GM18502 (cell line): ENCODE measurements at regions not wholly inside any gene's neighbourhood (a gene's known extent, or its start where the extent isn't known, plus 50 kb on each side); places are given as distances from the start of the nearest gene placed in this dataset.

Experiments
- ATAC-seq: cut with Tn5 transposase; IDR thresholded peaks from one replicate; pipeline ENCODE4 v1.9.1; 2021; ENCODE audit warnings: mild to moderate bottlenecking; ENCODE audit not compliant: unreplicated experiment, poor library complexity

DNA sequence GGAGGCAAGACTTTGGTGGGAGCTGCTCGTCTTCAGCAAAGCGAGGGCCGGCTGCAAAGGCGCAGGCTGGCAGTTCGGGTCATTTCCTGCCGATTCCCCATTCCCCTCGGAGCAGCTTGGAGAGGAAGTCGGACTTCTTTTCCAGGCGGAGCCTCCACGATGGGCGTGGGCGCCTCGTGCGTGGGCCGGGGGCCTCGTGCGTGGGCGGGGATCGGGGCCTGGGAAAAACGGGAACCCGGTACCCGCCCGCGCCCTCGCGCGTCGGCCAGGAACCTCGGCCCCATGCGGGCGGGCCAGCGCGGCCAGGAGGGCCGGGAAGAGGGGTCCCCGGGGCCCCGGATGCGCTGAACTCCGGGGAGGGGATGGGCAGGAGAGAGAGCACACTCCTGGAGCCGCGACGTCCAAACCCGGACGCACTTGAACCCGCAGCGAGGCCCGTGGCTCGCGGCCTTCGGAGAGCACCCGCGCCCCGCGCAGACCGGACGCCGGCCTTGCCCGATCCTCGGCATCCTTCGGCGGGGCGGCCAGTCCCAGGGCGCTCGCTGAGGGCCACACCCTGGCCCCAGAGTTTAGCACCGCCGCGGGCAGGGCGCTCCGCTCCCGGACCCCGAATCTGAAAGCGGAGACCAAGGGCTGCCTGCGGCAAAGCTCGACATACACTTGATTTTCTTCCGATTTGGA, 368.4 kb downstream of the MTX2 start:
- peak; percentile 49 for ATAC-seq

DNA sequence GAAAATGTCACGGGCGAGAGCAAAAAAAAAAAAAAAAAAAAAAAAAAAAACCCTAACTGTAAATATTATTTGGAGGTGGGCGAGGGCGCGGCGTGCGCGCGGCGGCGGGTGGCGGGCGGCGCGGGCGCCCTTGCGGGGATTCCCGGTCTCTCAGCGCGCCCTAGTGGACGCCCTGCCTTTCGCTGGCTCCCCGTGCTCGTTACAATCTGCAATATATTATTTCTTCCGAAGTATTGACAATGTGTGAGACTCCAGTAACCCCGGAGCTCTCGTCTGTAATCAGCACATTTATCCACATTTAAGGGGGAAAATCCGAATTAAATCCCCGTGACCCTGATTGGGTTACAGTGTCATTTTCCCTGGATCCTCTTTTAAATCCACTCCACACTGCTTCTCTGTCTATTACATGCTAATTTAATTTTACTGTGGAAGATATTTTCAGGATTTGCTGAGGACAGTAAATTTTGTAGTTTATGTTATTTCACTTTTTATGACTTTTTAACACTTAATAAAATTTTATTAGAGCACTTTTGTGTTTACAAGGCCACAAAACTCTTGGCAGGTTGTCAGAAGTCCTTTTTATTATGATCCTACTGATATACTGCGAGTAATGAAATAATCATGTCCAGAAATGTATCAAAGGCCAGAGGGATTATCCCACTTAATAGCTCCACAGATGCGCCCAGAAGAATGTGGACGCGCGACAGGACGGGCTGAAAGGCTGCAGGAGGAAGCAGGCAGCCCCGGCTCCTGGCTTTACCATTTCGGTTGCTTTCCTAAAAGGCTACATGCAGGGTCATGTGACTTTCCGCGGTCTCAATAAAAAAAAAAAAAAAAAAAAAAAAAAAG, 369.1 kb downstream of the MTX2 start:
- ATAC-seq = peak; percentile 80

DNA sequence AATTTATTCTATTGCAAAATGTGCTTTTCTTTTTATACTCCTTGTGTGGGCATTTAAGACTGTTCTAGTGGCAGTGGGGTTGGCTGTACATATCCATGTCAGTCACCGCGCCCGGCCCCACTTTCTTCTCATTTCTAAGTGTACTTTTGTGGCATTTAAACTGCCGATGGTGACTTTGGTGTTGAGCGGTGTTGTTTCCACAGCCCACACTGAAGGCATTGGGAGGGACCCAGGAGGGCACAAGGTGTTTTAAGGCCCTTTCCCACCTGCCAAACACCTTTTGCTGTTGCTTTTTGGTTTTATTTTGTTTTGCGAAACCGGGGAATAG, 369.7 kb downstream of the MTX2 start:
- no peak for ATAC-seq

DNA sequence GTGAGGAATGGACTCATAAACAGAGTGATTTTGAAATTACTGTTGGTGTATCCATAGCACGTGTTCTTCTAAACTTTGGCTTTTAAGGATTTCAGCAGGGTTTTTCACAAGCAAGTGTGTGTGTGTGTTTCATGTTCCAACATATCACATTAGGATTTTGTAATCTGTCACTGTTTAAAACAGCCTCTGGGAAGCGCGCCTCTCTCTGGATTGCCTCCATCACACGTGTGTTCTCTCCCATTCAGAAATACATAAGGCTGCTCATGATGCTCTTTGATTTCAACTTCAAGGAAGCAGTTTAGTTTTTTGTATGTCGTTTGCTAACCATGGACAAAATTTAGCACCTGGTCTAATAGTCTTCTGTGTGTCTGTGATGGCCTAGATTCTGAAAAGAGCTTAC, 370.4 kb downstream of the MTX2 start:
- ATAC-seq = no peak

DNA sequence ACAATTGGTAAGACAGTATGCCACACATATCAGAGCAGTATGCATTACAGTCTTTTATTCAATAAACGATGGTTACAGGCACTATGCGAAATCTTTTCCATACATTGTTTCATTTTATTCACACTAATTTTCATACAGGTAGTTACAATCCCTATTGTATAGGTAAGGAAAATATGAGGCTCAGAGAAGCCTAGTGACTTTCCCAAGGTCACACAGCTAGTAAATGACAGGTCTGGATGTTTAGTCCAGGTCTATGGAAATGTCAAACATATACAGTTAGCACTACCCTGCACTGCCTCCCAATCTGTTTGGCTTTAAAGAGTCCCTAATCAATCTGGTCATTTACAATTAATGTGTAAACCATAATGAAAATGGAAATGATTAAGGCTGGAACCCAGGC, 372.2 kb downstream of the MTX2 start:
- ATAC-seq = no peak

DNA sequence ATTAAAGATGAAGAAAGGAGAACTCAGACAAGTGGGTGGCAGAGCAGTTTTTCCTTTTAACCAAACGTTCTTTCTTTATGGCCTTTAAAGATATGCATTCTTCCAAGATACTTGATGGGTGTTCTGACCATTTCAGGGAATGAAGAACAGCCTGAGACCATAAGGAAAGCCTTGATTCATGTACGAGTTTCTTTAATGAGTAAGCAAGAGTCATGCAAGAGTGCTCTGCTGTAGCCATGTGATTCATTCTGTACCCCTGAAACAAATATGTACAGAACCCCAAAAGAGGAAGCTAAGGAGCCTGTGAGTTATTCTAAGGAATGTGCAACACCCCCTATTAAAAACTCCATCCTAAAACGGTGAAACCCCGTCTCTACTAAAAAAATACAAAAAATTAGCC, 372.8 kb downstream of the MTX2 start:
- ATAC-seq = peak; percentile 69

DNA sequence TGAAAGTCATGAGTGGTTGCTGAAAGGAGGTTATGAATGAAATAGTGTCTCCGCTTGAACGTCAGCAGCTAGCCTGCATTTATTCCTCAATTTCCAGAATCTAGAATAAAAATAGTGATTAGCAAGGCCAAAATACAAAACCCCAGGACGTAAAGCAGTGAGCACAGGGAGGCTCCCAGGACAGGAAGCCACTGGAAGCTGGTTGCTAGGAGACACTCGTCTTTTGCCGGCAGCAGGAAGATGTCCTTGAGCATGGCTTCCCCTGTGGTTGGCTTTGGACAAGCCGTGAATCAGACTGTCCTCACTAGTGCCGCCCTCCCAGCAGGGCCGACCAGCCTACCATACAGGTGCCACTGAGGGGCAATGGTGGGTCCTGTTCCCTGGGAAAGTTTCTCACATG, 374.4 kb downstream of the MTX2 start:
- no peak for ATAC-seq

DNA sequence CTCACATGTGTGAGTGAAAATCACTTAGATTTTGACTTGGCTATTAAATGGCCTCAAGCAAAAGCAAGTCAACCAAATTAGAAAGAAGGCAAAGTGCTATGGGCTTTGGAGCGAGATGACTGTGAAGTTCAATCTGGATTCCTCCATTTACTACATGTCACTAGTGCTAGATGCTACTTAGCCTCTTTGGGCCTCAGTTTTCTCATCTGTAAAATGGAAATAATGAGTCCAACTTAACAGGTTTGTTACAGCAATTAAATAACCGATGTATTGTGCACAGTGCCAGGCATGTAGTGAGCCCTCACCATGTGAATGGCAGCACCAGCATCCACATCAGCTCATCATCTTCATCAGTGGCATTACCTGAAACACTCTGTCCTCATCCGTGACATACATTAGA, 376.3 kb downstream of the MTX2 start:
- no peak for ATAC-seq

DNA sequence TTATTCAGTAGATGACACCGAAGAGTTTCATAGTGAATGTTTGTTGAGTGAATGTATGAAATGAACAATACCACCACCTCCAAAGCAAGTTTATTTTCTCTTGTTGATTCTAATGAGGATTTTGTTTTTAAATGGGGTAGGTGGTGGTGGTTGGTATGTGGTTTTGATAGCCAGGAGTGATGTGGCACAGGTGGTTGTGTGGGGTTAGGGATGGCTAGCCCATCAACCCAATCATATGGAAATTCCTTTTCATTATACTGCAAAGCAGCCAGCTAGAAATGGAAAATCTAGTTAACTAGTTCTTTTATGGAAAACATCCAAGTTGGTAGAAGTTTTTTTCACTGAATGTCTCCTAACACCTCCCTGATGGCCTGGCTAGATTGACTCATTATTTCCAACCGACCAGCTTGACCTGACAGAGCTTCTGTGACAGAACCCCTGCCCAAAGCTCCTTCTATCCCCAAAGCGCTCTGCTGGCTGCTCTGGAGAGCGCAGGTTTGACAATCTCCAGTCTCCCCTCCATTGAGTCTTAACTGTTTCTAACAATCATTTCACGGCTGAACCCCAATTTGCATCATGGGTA, 376.9 kb downstream of the MTX2 start:
- ATAC-seq = no peak

DNA sequence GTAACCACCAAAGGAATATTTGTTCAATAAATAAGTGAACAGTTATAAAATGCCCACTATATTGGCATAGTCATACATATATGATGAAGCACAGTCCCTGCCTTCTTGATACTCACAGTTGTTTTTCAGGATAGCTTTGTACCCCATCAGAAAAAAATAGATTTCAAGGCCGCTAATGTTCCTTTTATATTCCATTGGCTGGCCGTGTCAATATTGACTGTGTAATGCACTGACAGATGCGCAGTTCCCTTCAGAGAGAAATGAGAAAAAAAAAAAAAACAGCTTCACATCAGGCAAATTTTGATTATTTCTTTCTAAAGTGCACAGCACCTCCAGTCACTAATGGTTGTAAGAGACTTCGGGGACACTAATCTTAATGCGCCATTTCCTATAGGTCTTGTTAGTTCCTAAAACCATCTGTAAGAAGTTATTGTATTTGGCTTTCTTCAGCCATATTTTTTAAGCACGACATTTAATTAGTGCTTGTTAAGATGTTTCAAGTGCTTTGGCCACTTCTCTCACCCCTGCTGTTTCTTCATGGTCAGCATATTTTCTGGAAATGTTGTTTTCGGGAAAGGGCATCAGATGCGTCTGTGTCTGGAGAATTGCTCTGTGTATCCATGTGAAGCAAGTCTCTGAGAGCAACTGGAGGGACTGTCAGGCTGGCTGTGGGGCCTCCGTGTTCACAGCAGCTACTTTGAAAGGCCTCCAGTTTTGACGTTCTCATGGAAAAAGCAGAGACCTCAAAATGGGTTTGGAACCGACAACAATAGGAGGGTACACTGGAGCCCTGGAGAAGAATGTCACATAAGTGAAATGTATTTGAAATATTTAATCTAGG, 378.3 kb downstream of the MTX2 start:
- ATAC-seq = no peak

DNA sequence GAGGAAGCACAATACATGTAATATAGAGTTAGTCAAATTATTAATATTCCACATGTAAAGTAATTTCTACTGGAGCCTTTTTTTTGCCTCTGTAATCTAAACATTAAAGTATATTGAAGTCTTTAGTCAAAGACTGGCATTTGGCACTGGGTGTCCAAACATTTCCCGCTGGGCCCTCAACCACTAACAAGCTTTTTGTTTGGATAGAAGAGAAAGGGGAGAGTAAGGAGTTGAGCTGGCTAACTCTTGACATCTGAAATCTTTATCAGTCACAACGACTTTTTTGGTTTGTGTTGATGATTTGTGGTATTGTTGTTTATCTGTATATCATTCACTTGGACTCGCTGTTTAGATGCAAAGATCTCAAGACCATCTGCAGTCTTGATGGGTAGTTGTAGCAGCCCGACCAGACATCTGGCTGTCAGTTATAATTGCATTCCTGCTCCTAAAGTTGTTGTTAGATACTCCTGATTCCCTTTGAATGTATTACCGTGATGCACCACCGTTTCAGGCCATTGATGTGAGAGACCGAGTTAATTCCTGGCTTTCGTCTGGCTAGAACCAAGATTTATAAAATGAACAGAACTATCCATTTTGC, 379.6 kb downstream of the MTX2 start:
- ATAC-seq = no peak

DNA sequence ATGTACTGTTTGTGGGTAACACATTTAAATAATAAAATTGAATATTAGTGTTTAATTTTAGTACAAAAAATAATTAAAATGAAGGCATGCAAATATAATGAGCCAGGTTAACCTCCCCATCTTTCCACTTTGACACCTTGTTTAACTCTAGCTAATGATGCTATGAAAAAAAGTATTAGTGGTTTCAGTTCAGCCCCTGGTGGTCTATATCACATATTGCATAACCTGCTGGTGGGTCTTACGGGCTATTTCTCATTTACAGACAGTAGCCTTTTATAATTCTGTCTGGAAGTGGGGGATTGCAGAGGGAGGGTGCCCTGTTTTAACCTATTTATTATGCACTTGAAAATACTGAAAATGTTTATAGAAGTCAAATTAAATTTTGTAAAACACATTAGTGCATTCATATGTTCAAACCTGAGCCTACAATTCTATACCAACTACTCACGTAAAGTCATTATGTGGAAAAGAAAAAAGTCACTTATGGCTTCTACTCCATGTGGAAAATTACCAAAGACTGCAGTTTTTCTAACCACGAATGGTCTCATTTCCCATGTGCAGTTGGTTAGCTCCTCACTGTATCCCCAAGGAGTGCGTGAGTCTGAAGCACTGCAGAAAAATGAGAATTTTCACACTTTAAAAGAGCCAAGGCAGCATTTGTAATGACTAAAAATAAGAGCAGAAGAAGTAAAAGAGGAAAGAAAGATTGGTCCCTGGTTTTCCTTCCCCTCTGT, 381.0 kb downstream of the MTX2 start:
- ATAC-seq = no peak

DNA sequence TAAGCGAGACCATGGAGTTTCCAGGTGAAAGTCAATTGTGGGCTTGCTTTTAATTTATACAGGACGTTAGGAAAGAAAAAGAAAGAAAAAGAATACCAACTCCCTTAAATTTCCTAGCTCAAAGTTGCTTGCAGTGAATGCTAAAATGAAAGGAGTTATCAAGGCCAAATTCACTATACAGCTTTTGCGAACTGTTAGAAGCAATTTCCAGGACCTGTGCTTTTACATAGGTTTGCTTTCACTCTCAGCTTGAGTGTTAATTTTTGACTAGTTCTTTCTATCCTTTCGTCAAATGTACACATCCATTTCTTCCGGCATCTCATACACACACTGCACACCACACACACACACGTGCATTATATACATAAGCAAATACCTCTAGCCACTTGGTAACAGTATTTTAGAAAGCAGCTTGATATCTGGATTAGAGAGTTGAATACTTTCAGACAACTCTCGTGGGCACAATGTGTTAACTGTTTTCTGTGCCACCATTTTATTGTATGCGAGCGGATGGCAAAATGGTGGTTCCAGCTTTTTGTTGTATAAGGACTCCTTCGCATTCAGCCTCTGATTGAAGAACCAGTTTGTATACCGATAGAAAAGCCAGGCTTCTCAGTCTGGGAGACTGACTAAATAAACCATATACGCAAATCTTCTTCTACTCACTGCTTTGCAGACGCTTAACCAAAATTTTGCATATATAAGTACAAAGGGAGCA, 381.8 kb downstream of the MTX2 start:
- no peak for ATAC-seq

DNA sequence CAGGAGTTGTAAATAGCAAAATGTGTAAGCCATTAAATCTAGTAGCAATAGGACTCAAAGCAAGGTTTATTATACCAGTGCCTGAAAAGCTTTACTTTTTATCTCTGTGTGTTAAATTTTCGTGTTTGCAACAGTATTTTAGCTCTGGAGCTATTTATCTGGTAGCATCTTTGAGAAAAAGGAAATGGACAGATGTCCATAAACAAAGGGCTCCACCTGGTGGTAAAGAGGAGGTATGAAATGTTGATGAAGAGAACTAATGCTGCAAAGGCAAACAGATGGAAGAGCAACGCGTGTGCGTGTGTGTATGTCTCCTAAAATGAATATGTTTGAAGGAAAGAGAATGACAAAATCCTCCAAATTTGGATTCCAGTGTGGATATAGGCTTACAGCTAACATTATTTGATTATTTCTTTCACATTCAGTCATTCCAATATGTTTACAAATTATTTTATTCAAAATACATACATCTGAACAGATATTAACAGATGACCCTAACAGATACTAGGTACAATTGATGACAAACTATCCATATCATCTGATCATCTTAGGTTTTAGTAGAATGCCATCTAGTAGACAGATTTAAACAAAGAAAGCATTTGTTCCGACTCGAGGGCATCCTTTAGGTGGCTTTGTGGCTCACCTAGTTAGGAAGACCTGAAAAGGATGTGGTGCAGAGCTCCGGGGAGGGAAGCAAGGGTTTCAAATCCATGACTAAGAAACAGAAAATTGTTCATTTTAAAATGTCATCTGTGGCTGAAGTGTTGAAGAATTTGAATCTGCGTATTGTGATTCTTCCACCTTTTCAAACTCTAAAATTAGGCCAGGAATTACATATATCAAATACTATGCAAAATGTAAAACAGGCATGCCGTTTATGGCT, 383.3 kb downstream of the MTX2 start:
- peak; percentile 75 for ATAC-seq

DNA sequence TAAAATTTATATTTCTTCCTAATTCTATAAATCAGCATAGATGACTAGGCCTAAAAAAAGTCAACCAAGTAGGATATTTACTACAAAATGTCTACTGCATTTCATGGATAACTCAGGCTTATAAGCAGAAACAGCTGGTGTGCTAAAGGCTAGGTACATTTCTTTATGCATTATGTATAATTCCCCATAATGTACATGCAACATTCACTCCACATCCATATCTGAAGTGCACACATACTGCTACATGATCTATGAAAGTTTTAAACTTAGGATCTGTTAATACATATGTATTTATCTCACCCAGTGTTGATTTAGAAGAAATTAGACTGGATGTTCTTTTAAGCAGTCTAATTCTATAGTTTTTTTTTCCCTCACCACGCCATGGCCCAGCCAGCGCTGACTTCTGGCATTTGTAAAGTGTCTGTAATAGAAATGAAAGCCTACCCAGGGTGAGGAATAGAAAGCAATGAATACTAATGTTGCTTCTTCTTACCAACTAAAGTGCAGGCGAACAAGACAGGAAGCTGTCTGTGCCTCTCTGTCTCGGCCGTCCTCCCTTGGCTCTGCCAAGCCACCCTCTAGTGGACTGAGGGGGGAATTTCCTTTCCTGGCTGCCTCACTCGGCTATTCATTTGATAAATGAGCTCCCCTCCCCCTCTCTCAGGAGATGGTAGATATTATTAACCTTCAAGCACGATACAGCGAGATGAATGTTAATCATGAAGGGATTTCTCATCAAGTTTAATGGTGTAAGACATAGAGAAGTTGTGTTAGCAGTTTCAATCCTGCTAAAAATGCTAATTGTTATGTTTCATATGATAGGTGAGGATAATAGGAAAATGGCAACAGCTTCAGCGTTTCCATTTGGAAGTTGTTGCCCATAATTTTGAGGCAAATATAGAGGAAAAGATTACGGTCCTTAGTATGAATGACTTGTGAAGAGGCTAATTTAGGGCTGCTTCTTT, 384.5 kb downstream of the MTX2 start:
- ATAC-seq = peak; percentile 81

DNA sequence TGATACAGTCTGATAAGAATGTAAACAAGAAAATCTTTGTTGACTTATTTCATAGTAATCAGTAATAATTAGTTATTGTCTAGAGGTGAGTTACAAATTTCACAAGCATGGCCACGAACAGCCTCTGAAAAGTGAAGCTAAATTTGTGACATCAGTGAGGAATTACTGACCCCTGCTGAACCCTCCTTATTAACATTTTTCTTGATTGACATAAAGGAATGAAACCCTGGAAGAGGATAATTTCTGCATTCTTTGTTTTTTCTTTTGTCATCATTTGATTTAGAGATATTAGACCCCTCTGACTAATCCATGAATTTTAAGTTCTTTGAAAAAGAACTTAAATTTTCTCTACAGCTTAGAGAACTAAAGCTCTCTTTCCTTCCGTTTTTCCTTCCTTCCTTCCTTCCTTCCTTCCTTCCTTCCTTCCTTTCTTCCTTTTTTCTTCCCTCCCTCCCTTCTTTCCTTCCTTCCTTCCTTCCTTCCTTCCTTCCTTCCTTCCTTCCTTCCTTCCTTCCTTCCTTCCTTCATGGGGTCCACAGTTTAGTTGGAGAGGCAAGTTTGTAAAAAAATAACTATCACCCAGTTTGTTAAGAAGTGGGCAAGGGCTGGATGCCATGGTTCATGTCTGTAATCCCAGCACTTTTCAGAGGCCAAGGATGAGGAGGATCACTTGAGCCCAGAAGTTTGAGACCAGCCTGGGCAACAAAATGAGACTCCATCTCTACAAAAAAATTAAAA, 387.0 kb downstream of the MTX2 start:
- no peak for ATAC-seq
